Thymus (tissue), 11 donors: ENCODE measurements at regions not wholly inside any gene's neighbourhood (a gene's known extent, or its start where the extent isn't known, plus 50 kb on each side); places are given as distances from the start of the nearest gene placed in this dataset.

Experiments
- DNase-seq, 9 donors: peaks; one replicate each; pipeline ENCODE4 v3.0.0-alpha.2; 2013; ENCODE audit warnings: low spot score in 9 of 9, low read depth in 6 of 9, missing footprints in 1 of 9
- H3K27ac ChIP-seq, 2 donors: one replicate each; pipeline ENCODE4 v1.5.1; 2013; ENCODE audit warnings: control low read depth in 1 of 2, low read depth in 1 of 2, low read length in 1 of 2, mild to moderate bottlenecking in 1 of 2, moderate library complexity in 1 of 2
- H3K27me3 ChIP-seq, 2 donors: one replicate each; pipeline ENCODE4 v1.5.1; 2013; ENCODE audit warnings: low read length in 1 of 2; ENCODE audit not compliant: control insufficient read depth in 2 of 2, insufficient read depth in 1 of 2
- H3K36me3 ChIP-seq, 2 donors: one replicate each; pipeline ENCODE4 v1.5.1; 2013; ENCODE audit warnings: low read length in 1 of 2, mild to moderate bottlenecking in 1 of 2, moderate library complexity in 1 of 2; ENCODE audit not compliant: control insufficient read depth in 2 of 2, insufficient read depth in 2 of 2
- H3K4me1 ChIP-seq, 2 donors: one replicate each; pipeline ENCODE4 v1.5.1; 2013; ENCODE audit warnings: low read length in 2 of 2; ENCODE audit not compliant: control insufficient read depth in 2 of 2, insufficient read depth in 2 of 2
- H3K4me3 ChIP-seq, 2 donors: one replicate each; pipeline ENCODE4 v1.5.1; 2013; ENCODE audit warnings: low read length in 2 of 2, control low read depth in 1 of 2, mild to moderate bottlenecking in 1 of 2
- H3K9me3 ChIP-seq, 2 donors: one replicate each; pipeline ENCODE4 v1.5.1; 2013; ENCODE audit warnings: low read length in 1 of 2, mild to moderate bottlenecking in 1 of 2; ENCODE audit not compliant: control insufficient read depth in 2 of 2, insufficient read depth in 1 of 2
- WGBS: extraction: QIAGEN DNeasy Blood & Tissue Kit; methylation state at CpG from one replicate; pipeline ENCODE4 v1.1.7; 2013; 5-methylcytosine and 5-hydroxymethylcytosine counted together
- donor health status: healthy.

GRCh38 chr12:77619425-77619824 lies 211.3 kb upstream of the NAV3 start:
- Histone ChIP-seq H3K4me3 (no peak overlapping the region), H3K27ac (no peak overlapping the region), H3K27me3 (no peaks in the 10 kb centered on the region), H3K36me3 (no peaks in the 10 kb centered on the region), H3K4me1 (no peaks in the 10 kb centered on the region), H3K9me3 (no peaks in the 10 kb centered on the region)
- DNase-seq, result no peak
- 81% methylated on average over 3 of the region's 3 CpGs for WGBS

GRCh38 chr12:77617818-77618217 lies 212.9 kb upstream of the NAV3 start:
- Histone ChIP-seq H3K4me3 (no peak overlapping the region), H3K27me3 (no peaks in the 10 kb centered on the region), H3K4me1 (no peaks in the 10 kb centered on the region), H3K9me3 (no peaks in the 10 kb centered on the region), H3K27ac (no peak overlapping the region), H3K36me3 (no peaks in the 10 kb centered on the region)
- 98% methylated on average over 1 of the region's 1 CpG for WGBS
- no peak for DNase-seq

GRCh38 chr12:77615332-77615731 lies 215.4 kb upstream of the NAV3 start:
- Histone ChIP-seq H3K9me3 (no peaks in the 10 kb centered on the region), H3K4me3 (no peak overlapping the region), H3K4me1 (no peaks in the 10 kb centered on the region), H3K36me3 (no peaks in the 10 kb centered on the region), H3K27ac (no peak overlapping the region), H3K27me3 (no peaks in the 10 kb centered on the region)
- 94% methylated on average over 2 of the region's 2 CpGs for WGBS
- DNase-seq, result no peak

GRCh38 chr12:77613411-77613810 lies 217.3 kb upstream of the NAV3 start:
- 82% methylated on average over 4 of the region's 4 CpGs for WGBS
- Histone ChIP-seq H3K4me1 (no peaks in the 10 kb centered on the region), H3K9me3 (no peaks in the 10 kb centered on the region), H3K4me3 (no peak overlapping the region), H3K27ac (no peak overlapping the region), H3K27me3 (no peaks in the 10 kb centered on the region), H3K36me3 (no peaks in the 10 kb centered on the region)
- DNase-seq, result no peak

GRCh38 chr12:77610446-77610845 lies 220.2 kb upstream of the NAV3 start:
- Histone ChIP-seq H3K9me3 (no peaks in the 10 kb centered on the region), H3K36me3 (no peaks in the 10 kb centered on the region), H3K4me3 (no peak overlapping the region), H3K27me3 (no peaks in the 10 kb centered on the region), H3K27ac (no peak overlapping the region), H3K4me1 (no peaks in the 10 kb centered on the region)
- DNase-seq, result no peak
- 73% methylated on average over 2 of the region's 2 CpGs for WGBS

- no peak overlapping the region for H3K4me3 ChIP-seq
- no peak for DNase-seq
- 93% methylated on average over 2 of the region's 2 CpGs for WGBS
- H3K4me1 ChIP-seq, result no peaks in the 10 kb centered on the region
- no peaks in the 10 kb centered on the region for H3K36me3 ChIP-seq
- H3K9me3 ChIP-seq, result no peaks in the 10 kb centered on the region
- H3K27me3 ChIP-seq, result no peaks in the 10 kb centered on the region
- no peak overlapping the region for H3K27ac ChIP-seq
Observed at GRCh38 chr12:77609016-77609415, 221.7 kb upstream of the NAV3 start.

GRCh38 chr12:77608271-77608824 lies 222.3 kb upstream of the NAV3 start:
- Histone ChIP-seq H3K4me1 (no peaks in the 10 kb centered on the region), H3K27me3 (no peaks in the 10 kb centered on the region), H3K27ac (no peak overlapping the region), H3K9me3 (no peaks in the 10 kb centered on the region), H3K4me3 (no peak overlapping the region), H3K36me3 (no peaks in the 10 kb centered on the region)
- DNase-seq, result no peak

- Histone ChIP-seq H3K27ac (no peak overlapping the region), H3K36me3 (no peaks in the 10 kb centered on the region), H3K4me1 (no peaks in the 10 kb centered on the region), H3K27me3 (no peaks in the 10 kb centered on the region), H3K9me3 (no peaks in the 10 kb centered on the region), H3K4me3 (no peak overlapping the region)
- DNase-seq, result no peak
Observed at GRCh38 chr12:77606348-77606747, 224.3 kb upstream of the NAV3 start.

- no peak overlapping the region for H3K4me3 ChIP-seq
- no peaks in the 10 kb centered on the region for H3K27me3 ChIP-seq
- no peaks in the 10 kb centered on the region for H3K36me3 ChIP-seq
- H3K4me1 ChIP-seq, result no peaks in the 10 kb centered on the region
- H3K27ac ChIP-seq, result no peak overlapping the region
- H3K9me3 ChIP-seq, result no peaks in the 10 kb centered on the region
- DNase-seq, result no peak
Observed at GRCh38 chr12:77603946-77604345, 226.7 kb upstream of the NAV3 start.

- H3K36me3 ChIP-seq, result no peaks in the 10 kb centered on the region
- no peaks in the 10 kb centered on the region for H3K27me3 ChIP-seq
- no peak for DNase-seq
- no peaks in the 10 kb centered on the region for H3K9me3 ChIP-seq
- no peaks in the 10 kb centered on the region for H3K4me1 ChIP-seq
- no peak overlapping the region for H3K4me3 ChIP-seq
- no peak overlapping the region for H3K27ac ChIP-seq
- WGBS, result 89% methylated on average over 2 of the region's 2 CpGs
Observed at GRCh38 chr12:77601069-77601468, 229.6 kb upstream of the NAV3 start.
